K562 (cell line): ENCODE measurements at regions not wholly inside any gene's neighbourhood (a gene's known extent, or its start where the extent isn't known, plus 50 kb on each side); places are given as distances from the start of the nearest gene placed in this dataset.

Source experiments
- ATAC-seq: fragments of 200-7000 bp; cut with Tn5 transposase; 3 replicates; pipeline ENCODE4 v1.9.1; 2020; ENCODE audit warnings: moderate library complexity
- BruUV-seq: library from RNA; stranded (reverse); fragments of 400-500 nt; replicated peaks from 2 replicates; lab custom pipeline; 2021; lab: Mats Ljungman, UMichigan
- CTCF ChIA-PET: fragments of 300-600 bp; formaldehyde crosslinking; extraction: SDS; loops from one replicate; lab custom pipeline; 2021; ENCODE audit warnings: low intra/inter-chr PET ratio; lab: Yijun Ruan, JAX
- POLR2A ChIA-PET: fragments of 300-600, 350-650 bp; sonication (Branson Sonifier 250); formaldehyde crosslinking; extraction: SDS; loops from one replicate; lab custom pipeline; 2021; ENCODE audit warnings: antibody characterized with exemption, inconsistent platforms; lab: Yijun Ruan, JAX
- DNase-seq, 4 experiments: peaks; one replicate each; pipeline versions ENCODE4 v3.0.0 to v3.0.0-alpha.2; 2011 to 2018; ENCODE audit warnings: low spot score in 3 of 4, mixed read lengths in 3 of 4; ENCODE audit errors: extremely low read depth in 1 of 4
- FAIRE-seq: peaks from 2 replicates; lab custom pipeline; 2011; peaks lifted over from hg19 to GRCh38; lab: Jason Lieb, UNC
- H2AFZ ChIP-seq: 2 replicates; pipeline ENCODE4 v1.6.0; 2011; ENCODE audit warnings: low read depth, low read length, control low read depth, inconsistent platforms
- H3K27ac ChIP-seq: fragments of 200-600 bp; 3 replicates; pipeline ENCODE4 v1.8.0; 2011; ENCODE audit warnings: low read depth, mild to moderate bottlenecking, control low read depth, inconsistent platforms, low read length, moderate library complexity, mixed read lengths; ENCODE audit errors: extremely low read depth
- H3K27me3 ChIP-seq, 2 experiments: fragments of 300-600 bp in 1 of 2; 2 replicates in 1 of 2; 3 replicates in 1 of 2; pipeline versions ENCODE4 v1.6.0 to v1.8.0; 2011; ENCODE audit warnings: inconsistent platforms in 2 of 2, low read length in 2 of 2, mild to moderate bottlenecking in 1 of 2, mixed read lengths in 1 of 2, moderate library complexity in 1 of 2; ENCODE audit not compliant: control insufficient read depth in 2 of 2, insufficient read depth in 2 of 2
- H3K36me3 ChIP-seq: fragments of 300-600 bp; 3 replicates; pipeline ENCODE4 v1.8.0; 2011; ENCODE audit warnings: mild to moderate bottlenecking, low read length, inconsistent platforms; ENCODE audit not compliant: control insufficient read depth, insufficient read depth
- H3K4me1 ChIP-seq, 2 experiments: fragments of 200-600 bp in 1 of 2; replicated peaks in 1 of 2; 2 replicates in 1 of 2; 3 replicates in 1 of 2; pipeline versions ENCODE4 v1.5.1 to v1.8.0; 2011; ENCODE audit warnings: inconsistent platforms in 2 of 2, low read length in 2 of 2, mild to moderate bottlenecking in 1 of 2, mixed read lengths in 1 of 2, moderate library complexity in 1 of 2; ENCODE audit not compliant: control insufficient read depth in 2 of 2, insufficient read depth in 2 of 2
- H3K4me2 ChIP-seq: 2 replicates; pipeline ENCODE4 v1.6.1; 2011; ENCODE audit warnings: low read length, control low read depth, inconsistent platforms, mixed read lengths; ENCODE audit not compliant: insufficient read depth
- H3K4me3 ChIP-seq: fragments of 200-600 bp; sonication (generic), shearing (Covaris generic); 2 replicates; pipeline ENCODE4 v1.5.1; 2016; ENCODE audit warnings: control low read depth, inconsistent platforms
- H3K79me2 ChIP-seq: fragments of 200-600 bp; 3 replicates; pipeline ENCODE4 v1.8.0; 2011; ENCODE audit warnings: low read length, inconsistent platforms; ENCODE audit not compliant: control insufficient read depth, insufficient read depth
- H3K9ac ChIP-seq, 2 experiments: 2 replicates each; pipeline versions ENCODE4 v1.6.0 to v1.6.1; 2011; ENCODE audit warnings: low read depth in 2 of 2, low read length in 2 of 2, control low read depth in 1 of 2, inconsistent platforms in 1 of 2, mild to moderate bottlenecking in 1 of 2, mixed read lengths in 1 of 2; ENCODE audit not compliant: insufficient read depth in 1 of 2
- H3K9me1 ChIP-seq: one replicate; pipeline ENCODE4 v1.6.0; 2011; ENCODE audit warnings: inconsistent platforms, mild to moderate bottlenecking, low read length, moderate library complexity; ENCODE audit not compliant: control insufficient read depth, insufficient read depth
- H3K9me3 ChIP-seq: replicated peaks from 2 replicates; pipeline ENCODE4 v1.5.1; 2011; ENCODE audit warnings: low read depth, low read length, inconsistent platforms; ENCODE audit not compliant: control insufficient read depth, insufficient read depth
- H4K20me1 ChIP-seq: replicated peaks from 2 replicates; pipeline ENCODE4 v1.6.1; 2011; ENCODE audit warnings: low read length, inconsistent platforms, mixed read lengths; ENCODE audit not compliant: control insufficient read depth, insufficient read depth
- CEBPB ChIP-seq: fragments of 450-650 bp; IDR thresholded peaks from 2 replicates; pipeline ENCODE4 v1.6.1; 2016; ENCODE audit warnings: missing genetic modification characterization, missing compliant biosample characterization
- CEBPG ChIP-seq, 3 experiments: fragments of 200-800 bp in 1 of 3; sonication (Bioruptor generic) in 1 of 3; sonication (generic) in 1 of 3; formaldehyde crosslinking in 1 of 3; IDR thresholded peaks in 2 of 3; conservative IDR thresholded peaks in 1 of 3; 2 replicates each; pipeline versions ENCODE4 v1.6.1 to v1.8.0; 2016 to 2022; ENCODE audit warnings: missing compliant biosample characterization in 2 of 3, missing genetic modification characterization in 2 of 3, mild to moderate bottlenecking in 1 of 3, missing genetic modification reagents in 1 of 3
- CHD7 ChIP-seq: fragments of 200-600 bp; sonication (generic); IDR thresholded peaks from one replicate; pipeline ENCODE4 v1.6.1; 2012; ENCODE audit warnings: mild to moderate bottlenecking, low read depth, low read length, inconsistent platforms
- DDX20 ChIP-seq: fragments of 450-650 bp; IDR thresholded peaks from 2 replicates; pipeline ENCODE4 v1.6.1; 2016; ENCODE audit warnings: missing genetic modification characterization, low read depth, mild to moderate bottlenecking, missing compliant biosample characterization, moderate library complexity
- KLF6 ChIP-seq: fragments of 250-450 bp; sonication (Bioruptor Pico); IDR thresholded peaks from 2 replicates; pipeline ENCODE4 v1.4.0; 2020; ENCODE audit warnings: mild to moderate bottlenecking, moderate library complexity, borderline replicate concordance
- NFATC3 ChIP-seq: fragments of 450-650 bp; IDR thresholded peaks from 2 replicates; pipeline ENCODE4 v1.6.1; 2017; ENCODE audit warnings: mild to moderate bottlenecking
- OTX1 ChIP-seq: fragments of 450-650 bp; formaldehyde crosslinking; IDR thresholded peaks from 2 replicates; pipeline ENCODE4 v1.4.0; 2022; ENCODE audit warnings: mild to moderate bottlenecking
- PTBP1 ChIP-seq: fragments of 200-400 bp; formaldehyde crosslinking; IDR thresholded peaks from 2 replicates; pipeline ENCODE4 v1.6.1; 2017; ENCODE audit warnings: low read depth, low read length
- SMARCE1 ChIP-seq: fragments of 450-650 bp; IDR thresholded peaks from 2 replicates; pipeline ENCODE4 v1.7.1; 2016; ENCODE audit warnings: mild to moderate bottlenecking
- SP2 ChIP-seq: IDR thresholded peaks from 2 replicates; pipeline ENCODE4 v1.6.1; 2011; ENCODE audit warnings: mild to moderate bottlenecking, low read depth, low read length, moderate library complexity; ENCODE audit not compliant: poor library complexity, severe bottlenecking; ENCODE audit errors: extremely low read depth
- TEAD2 ChIP-seq: fragments of 450-650 bp; IDR thresholded peaks from 2 replicates; pipeline ENCODE4 v1.6.1; 2016; ENCODE audit warnings: missing genetic modification characterization, control low read depth, missing compliant biosample characterization
- TRIM28 ChIP-seq: fragments of 450-650 bp; IDR thresholded peaks from 2 replicates; pipeline ENCODE4 v1.6.1; 2017
- U2AF1 ChIP-seq: fragments of 200-400 bp; formaldehyde crosslinking; optimal IDR thresholded peaks from 2 replicates; pipeline ENCODE3; 2017; ENCODE audit warnings: mild to moderate bottlenecking, low read depth, low read length, moderate library complexity
- ZNF75A ChIP-seq: fragments of 450-650 bp; formaldehyde crosslinking; IDR thresholded peaks from 2 replicates; pipeline ENCODE4 v1.4.0; 2020; ENCODE audit warnings: mild to moderate bottlenecking
- WGBS: fragments of 100-300 bp; shearing (Covaris generic); methylation state at CpG from one replicate; pipeline ENCODE4 v1.1.6; 2016; ENCODE audit warnings: low coverage, mixed read lengths; ENCODE audit not compliant: insufficient coverage; ENCODE audit errors: missing lambda C conversion rate; 5-methylcytosine and 5-hydroxymethylcytosine counted together
- in situ Hi-C: fragments of 300-500 bp; cut with MboI; formaldehyde crosslinking; loops from 4 replicates; pipeline ENCODE4 v1.15.0; 2018; ENCODE audit warnings: inconsistent platforms, mixed read lengths
- intact Hi-C: fragments of 100-400 bp; cut with micrococcal nuclease; formaldehyde crosslinking; loops from 2 replicates; pipeline ENCODE4 v1.14.2; 2022

- no peak overlapping the region for H3K27ac ChIP-seq
- H3K9ac ChIP-seq: no peak overlapping the region
- H3K79me2 ChIP-seq: no peaks in the 10 kb centered on the region
- no peaks in the 10 kb centered on the region for H3K4me1 ChIP-seq
- H4K20me1 ChIP-seq: no peaks in the 10 kb centered on the region
- no peak for TF ChIP-seq ZNF75A (CRISPR knock-in tag)
- no peak for TF ChIP-seq OTX1
- no peak for TF ChIP-seq SP2
- no peak for TF ChIP-seq CHD7
- no peak for TF ChIP-seq TRIM28
- TF ChIP-seq PTBP1: no peak
- no peak for TF ChIP-seq CEBPB (tag)
- no peak for TF ChIP-seq CEBPG (CRISPR knock-in tag; IDR thresholded peaks at IDR 0.05)
- no peak for TF ChIP-seq CEBPG (tag; conservative IDR thresholded peaks at IDR 0.05 in 1 of 2, IDR thresholded peaks at IDR 0.05 in 1 of 2)
- TF ChIP-seq KLF6 (CRISPR knock-in tag): no peak
- TF ChIP-seq TEAD2 (tag): no peak
- TF ChIP-seq NFATC3: no peak
- TF ChIP-seq DDX20 (tag): no peak
- no peak for TF ChIP-seq SMARCE1
- TF ChIP-seq U2AF1: no peak
- TF ChIP-seq, all 486 proteins: peak for 0
- in situ Hi-C loops: no loop called here
- H2AFZ ChIP-seq: no peak overlapping the region
- no peaks in the 10 kb centered on the region for H3K36me3 ChIP-seq
- DNase-seq: no peak
- ATAC-seq: no peak
- no TSS peak for BruUV-seq
- ChIA-PET CTCF (no interaction called here), POLR2A (no interaction called here)
- no peaks in the 10 kb centered on the region for H3K9me1 ChIP-seq
- no peaks in the 10 kb centered on the region for H3K9me3 ChIP-seq
- no peak for FAIRE-seq
- no peaks in the 10 kb centered on the region for H3K27me3 ChIP-seq
- no peak overlapping the region for H3K4me2 ChIP-seq
- 0% methylated on average over 2 of the region's 2 CpGs for WGBS
- H3K4me3 ChIP-seq: no peak overlapping the region
- intact Hi-C loops: no loop called here
Measured at GRCh38 chr6:98539741-98540140, 294.6 kb upstream of the POU3F2 start.
